Adrenal gland (tissue), 9 donors: ENCODE measurements at regions not wholly inside any gene's neighbourhood (a gene's known extent, or its start where the extent isn't known, plus 50 kb on each side); places are given as distances from the start of the nearest gene placed in this dataset.

Experiments used
- DNase-seq, 7 donors: peaks; one replicate each; pipeline ENCODE4 v3.0.0-alpha.2; 2019 to 2020
- H3K27ac ChIP-seq, 5 donors: fragments of 200-600 bp; sonication (generic) in 4 of 5; 1 replicate in 3 of 5; 2 replicates in 2 of 5; pipeline versions ENCODE4 v1.5.1 to v1.8.0; 2016 to 2020; ENCODE audit warnings: mild to moderate bottlenecking in 1 of 5
- H3K27me3 ChIP-seq: fragments of 200-600 bp; 2 replicates; pipeline ENCODE4 v1.8.0; 2021
- H3K36me3 ChIP-seq, 2 donors: fragments of 200-600 bp; replicated peaks in 1 of 2; 1 replicate in 1 of 2; 2 replicates in 1 of 2; pipeline versions ENCODE4 v1.5.1 to v1.8.0; 2018 to 2022
- H3K4me1 ChIP-seq, 2 donors: fragments of 200-600 bp; replicated peaks in 1 of 2; 1 replicate in 1 of 2; 2 replicates in 1 of 2; pipeline versions ENCODE4 v1.5.1 to v1.8.0; 2018 to 2021
- H3K4me3 ChIP-seq, 4 donors: fragments of 200-600 bp; sonication (generic) in 3 of 4; one replicate each; pipeline ENCODE4 v1.5.1; 2016 to 2018
- H3K9me3 ChIP-seq, 3 donors: fragments of 200-600 bp; sonication (generic) in 1 of 3; replicated peaks in 1 of 3; 1 replicate in 2 of 3; 2 replicates in 1 of 3; pipeline versions ENCODE4 v1.5.1 to v1.8.0; 2016 to 2021
- POLR2A ChIP-seq, 2 donors: fragments of 450-650 bp; IDR thresholded peaks; one replicate each; pipeline ENCODE4 v1.6.1; 2017; ENCODE audit warnings: antibody characterized with exemption in 2 of 2, mild to moderate bottlenecking in 2 of 2, moderate library complexity in 1 of 2
- WGBS, 4 donors: extraction: QIAGEN DNeasy Blood & Tissue Kit in 2 of 4; methylation state at CpG; one replicate each; pipeline versions ENCODE4 v1.1.5 to v1.1.7; 2013 to 2017; 5-methylcytosine and 5-hydroxymethylcytosine counted together
- intact Hi-C, 2 donors: fragments of 100-400 bp; cut with DNase I; formaldehyde crosslinking; loops; one replicate each; pipeline versions ENCODE4 v1.14.1 to v1.15.0; 2022 to 2023
- TF ChIP-seq, protein P1 (sequence below), 6 experiments: fragments of 450-650 bp in 4 of 6; fragments of 200-600 bp in 2 of 6; sonication (generic) in 1 of 6; IDR thresholded peaks; 1 replicate in 5 of 6; 2 replicates in 1 of 6; pipeline versions ENCODE4 v1.5.1 to v1.8.0; 2016 to 2021; ENCODE audit warnings: antibody characterized with exemption in 6 of 6, mild to moderate bottlenecking in 2 of 6, moderate library complexity in 1 of 6
- donor health status: healthy with polysubstance abuse.
- donor health status: Bipolar disorder and iron deficiency.
- donor health status: DM: yes; HTN: yes; CAD: no.
- donor health status: DM: no; HTN: no; CAD: no.
- donor health status: DM: no; HTN: no; CAD: no.

GRCh38 chr17:70323269-70323668 lies 153.9 kb downstream of the KCNJ2 start:
- TF ChIP-seq POLR2A (IDR thresholded peaks at IDR 0.05) = no peak
- TF ChIP-seq, protein P1, sequence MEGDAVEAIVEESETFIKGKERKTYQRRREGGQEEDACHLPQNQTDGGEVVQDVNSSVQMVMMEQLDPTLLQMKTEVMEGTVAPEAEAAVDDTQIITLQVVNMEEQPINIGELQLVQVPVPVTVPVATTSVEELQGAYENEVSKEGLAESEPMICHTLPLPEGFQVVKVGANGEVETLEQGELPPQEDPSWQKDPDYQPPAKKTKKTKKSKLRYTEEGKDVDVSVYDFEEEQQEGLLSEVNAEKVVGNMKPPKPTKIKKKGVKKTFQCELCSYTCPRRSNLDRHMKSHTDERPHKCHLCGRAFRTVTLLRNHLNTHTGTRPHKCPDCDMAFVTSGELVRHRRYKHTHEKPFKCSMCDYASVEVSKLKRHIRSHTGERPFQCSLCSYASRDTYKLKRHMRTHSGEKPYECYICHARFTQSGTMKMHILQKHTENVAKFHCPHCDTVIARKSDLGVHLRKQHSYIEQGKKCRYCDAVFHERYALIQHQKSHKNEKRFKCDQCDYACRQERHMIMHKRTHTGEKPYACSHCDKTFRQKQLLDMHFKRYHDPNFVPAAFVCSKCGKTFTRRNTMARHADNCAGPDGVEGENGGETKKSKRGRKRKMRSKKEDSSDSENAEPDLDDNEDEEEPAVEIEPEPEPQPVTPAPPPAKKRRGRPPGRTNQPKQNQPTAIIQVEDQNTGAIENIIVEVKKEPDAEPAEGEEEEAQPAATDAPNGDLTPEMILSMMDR (IDR thresholded peaks at IDR 0.05) = no peak
- no peaks in the 10 kb centered on the region for H3K27me3 ChIP-seq
- no peak overlapping the region for H3K4me3 ChIP-seq
- H3K9me3 ChIP-seq = no peaks in the 10 kb centered on the region
- WGBS, 4 donors = 82 to 89% (median 87%) methylated on average over 2 of the region's 2 CpGs
- no peak overlapping the region for H3K27ac ChIP-seq
- intact Hi-C loops = no loop called here
- no peaks in the 10 kb centered on the region for H3K4me1 ChIP-seq
- DNase-seq = no peak
- H3K36me3 ChIP-seq = no peaks in the 10 kb centered on the region

GRCh38 chr17:70324031-70324430 lies 154.7 kb downstream of the KCNJ2 start:
- H3K36me3 ChIP-seq = no peaks in the 10 kb centered on the region
- intact Hi-C loops = no loop called here
- DNase-seq = no peak
- H3K27ac ChIP-seq = no peak overlapping the region
- H3K27me3 ChIP-seq = no peaks in the 10 kb centered on the region
- WGBS, 4 donors = 64 to 69% (median 66%) methylated on average over 1 of the region's 1 CpG
- no peaks in the 10 kb centered on the region for H3K9me3 ChIP-seq
- no peaks in the 10 kb centered on the region for H3K4me1 ChIP-seq
- TF ChIP-seq POLR2A (IDR thresholded peaks at IDR 0.05) = no peak
- TF ChIP-seq, protein P1 (IDR thresholded peaks at IDR 0.05) = no peak
- no peak overlapping the region for H3K4me3 ChIP-seq

DNA sequence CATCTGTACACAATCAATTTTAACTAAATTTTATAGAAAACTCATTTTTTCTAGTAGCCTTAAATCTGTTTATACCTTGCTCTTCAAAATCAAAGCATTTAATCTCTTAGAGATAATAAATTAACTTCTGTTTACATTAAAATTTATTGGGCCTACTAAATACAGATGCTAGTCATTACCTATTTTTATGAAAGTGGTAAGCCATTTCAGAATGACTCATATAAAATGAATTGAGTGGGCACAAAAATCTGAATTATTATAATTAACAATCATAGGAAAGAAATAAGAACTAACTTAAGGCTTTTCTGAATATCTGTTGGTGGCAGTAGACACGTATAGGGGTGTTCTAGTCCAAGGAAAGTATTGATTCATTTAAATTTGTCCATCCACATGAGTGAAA lies 157.9 kb downstream of the KCNJ2 start:
- intact Hi-C loops = no loop called here
- H3K27ac ChIP-seq = no peak overlapping the region
- H3K4me1 ChIP-seq = no peaks in the 10 kb centered on the region
- 78 to 94% (median 89%) methylated on average over 1 of the region's 1 CpG for WGBS, 4 donors
- DNase-seq = no peak
- TF ChIP-seq, protein P1 (IDR thresholded peaks at IDR 0.05) = no peak
- no peak for TF ChIP-seq POLR2A (IDR thresholded peaks at IDR 0.05)
- H3K9me3 ChIP-seq = no peaks in the 10 kb centered on the region
- no peaks in the 10 kb centered on the region for H3K27me3 ChIP-seq
- no peak overlapping the region for H3K4me3 ChIP-seq
- no peaks in the 10 kb centered on the region for H3K36me3 ChIP-seq

DNA sequence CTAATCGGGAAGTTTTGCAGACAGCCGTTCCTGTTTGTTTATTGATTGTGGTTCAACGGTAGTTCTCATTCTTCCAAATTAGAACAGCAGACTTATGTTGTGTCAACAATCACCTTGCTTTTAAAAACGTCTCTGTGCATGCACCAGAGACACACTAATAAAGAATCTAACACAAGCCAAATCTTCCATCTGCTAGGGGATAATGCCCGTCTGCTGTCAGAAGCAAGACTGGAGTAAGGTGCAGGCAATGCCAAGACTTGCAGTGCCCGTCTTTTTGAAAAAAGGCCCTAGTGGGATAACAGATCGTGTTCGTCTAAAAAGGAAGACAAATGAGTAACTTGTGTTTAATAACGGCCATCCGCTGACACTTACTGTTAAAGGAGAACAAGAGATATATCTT lies 158.4 kb downstream of the KCNJ2 start:
- Histone ChIP-seq H3K27me3 (no peaks in the 10 kb centered on the region), H3K36me3 (no peaks in the 10 kb centered on the region), H3K4me1 (no peaks in the 10 kb centered on the region), H3K9me3 (no peaks in the 10 kb centered on the region), H3K27ac (no peak overlapping the region), H3K4me3 (no peak overlapping the region)
- intact Hi-C loops = no loop called here
- TF ChIP-seq, protein P1 (IDR thresholded peaks at IDR 0.05) = no peak
- TF ChIP-seq POLR2A (IDR thresholded peaks at IDR 0.05) = no peak
- DNase-seq = no peak
- WGBS, 4 donors = 71 to 77% (median 75%) methylated on average over 10 of the region's 10 CpGs
